ENCODE measurements at regions not wholly inside any gene's neighbourhood (a gene's known extent, or its start where the extent isn't known, plus 50 kb on each side); places are given as distances from the start of the nearest gene placed in this dataset.

GRCh38 chr7:41559426-41559825, 143.5 kb downstream of the INHBA start:
- H3K4me2 ChIP-seq (ENCODE audit: insufficient read depth, insufficient read length, low read length) = no peak overlapping the region

More at GRCh38 chr7:41559426-41559825, 143.5 kb downstream of the INHBA start:
- Mint-ChIP-seq H3K27me3 (ENCODE audit: low read depth) (peaks cover under 1% of the 10 kb centered on the region; the same call in 1 of the 2 replicates), H3K4me3 (no peak overlapping the region), H3K36me3 (ENCODE audit: insufficient read depth in 1 of 3, low read depth in 3 of 3) (peaks cover 8 to 25% (median 8%) of the 10 kb centered on the region in 3 experiments), H3K4me1 (peaks cover 8 to 11% of the 10 kb centered on the region in 2 experiments), H3K27ac (no peak overlapping the region), H3K9me3 (peaks cover 13 to 17% of the 10 kb centered on the region in 2 experiments)
- H3K4ac ChIP-seq (ENCODE audit: low read depth, low read length) = no peak overlapping the region
- H4K20me1 ChIP-seq (ENCODE audit: control insufficient read depth, insufficient read depth, insufficient read length) = no peaks in the 10 kb centered on the region
- H3K9ac ChIP-seq (ENCODE audit: extremely low read depth, insufficient read length, low read length) = no peak overlapping the region
- no peak overlapping the region for H2AFZ ChIP-seq (ENCODE audit: low read length)
- no peak overlapping the region for H4K91ac ChIP-seq (ENCODE audit: insufficient read length, low read depth, low read length)
- H3K14ac ChIP-seq (ENCODE audit: insufficient read depth, low read length) = no peak overlapping the region
- H3K23me2 ChIP-seq (ENCODE audit: insufficient read length, low read depth, low read length, poor library complexity, severe bottlenecking) = no peaks in the 10 kb centered on the region
- H2BK5ac ChIP-seq (ENCODE audit: insufficient read length, low read length) = no peak overlapping the region
- no peak overlapping the region for H2BK12ac ChIP-seq (ENCODE audit: insufficient read length, low read depth, low read length)
- H2BK20ac ChIP-seq (ENCODE audit: low read depth, low read length, poor library complexity, severe bottlenecking) = no peak overlapping the region
- no peak overlapping the region for H3K18ac ChIP-seq (ENCODE audit: insufficient read length, low read depth, low read length)
- no peaks in the 10 kb centered on the region for H3K4me1 ChIP-seq (ENCODE audit: insufficient read depth, low read length)
- no peak overlapping the region for H4K5ac ChIP-seq (ENCODE audit: insufficient read length, low read depth, low read length)
- no peak overlapping the region for H2AK5ac ChIP-seq (ENCODE audit: insufficient read length, low read length)
- H3K79me2 ChIP-seq (ENCODE audit: insufficient read depth, low read length) = no peaks in the 10 kb centered on the region
- H3K27me3 ChIP-seq (ENCODE audit: insufficient read depth, low read length) = no peaks in the 10 kb centered on the region
- WGBS (ENCODE audit: extremely low coverage, insufficient read length, low lambda C conversion rate) = no CpG with 5 or more reads among the region's 3 CpGs
- H3K56ac ChIP-seq (ENCODE audit: insufficient read length, low read depth, low read length) = no peak overlapping the region
- no peaks in the 10 kb centered on the region for H3K79me1 ChIP-seq (ENCODE audit: insufficient read depth, low read depth, low read length, poor library complexity, severe bottlenecking)
- no peak overlapping the region for H3T11ph ChIP-seq (ENCODE audit: low read length)
- no peak for TF ChIP-seq CTCF (conservative IDR thresholded peaks at IDR 0.05)
- no peak overlapping the region for H2BK120ac ChIP-seq (ENCODE audit: low read depth, low read length, poor library complexity, severe bottlenecking)
- no peaks in the 10 kb centered on the region for H3K9me3 ChIP-seq (ENCODE audit: control insufficient read depth, low read depth, low read length)
- no peak overlapping the region for H3K27ac ChIP-seq (ENCODE audit: insufficient read length, low read depth, low read length)
- H3K23ac ChIP-seq (ENCODE audit: insufficient read length, low read depth, low read length) = no peak overlapping the region
- DNase-seq = no peak
- H4K8ac ChIP-seq (replicated peaks; ENCODE audit: insufficient read length, low read depth, low read length) = no peak overlapping the region
- H2BK15ac ChIP-seq (ENCODE audit: low read depth, low read length) = no peak overlapping the region

All from H9 (cell line).